Vagina (tissue), 2 donors: ENCODE measurements at regions not wholly inside any gene's neighbourhood (a gene's known extent, or its start where the extent isn't known, plus 50 kb on each side); places are given as distances from the start of the nearest gene placed in this dataset.

Source experiments
- CTCF ChIP-seq, 3 experiments: fragments of 450-650 bp in 2 of 3; fragments of 200-600 bp in 1 of 3; sonication (generic) in 1 of 3; IDR thresholded peaks; one replicate each; pipeline ENCODE4 v1.5.1; 2017 to 2019; ENCODE audit warnings: antibody characterized with exemption in 3 of 3, mild to moderate bottlenecking in 2 of 3, moderate library complexity in 2 of 3
- POLR2A ChIP-seq, 2 donors: fragments of 450-650 bp; IDR thresholded peaks; one replicate each; pipeline ENCODE4 v1.6.1; 2017; ENCODE audit warnings: antibody characterized with exemption in 2 of 2, mild to moderate bottlenecking in 2 of 2, moderate library complexity in 2 of 2
- POLR2AphosphoS5 ChIP-seq, 2 donors: sonication (generic); formaldehyde crosslinking; IDR thresholded peaks; one replicate each; pipeline ENCODE4 v1.9.0; 2017; ENCODE audit warnings: antibody characterized with exemption in 2 of 2, mild to moderate bottlenecking in 2 of 2, low read depth in 1 of 2; ENCODE audit not compliant: insufficient read depth in 1 of 2

GRCh38 chr9:18216376-18216775 lies 257.6 kb upstream of the ADAMTSL1 start:
- TF ChIP-seq CTCF (IDR thresholded peaks at IDR 0.05) (no peak), POLR2A (IDR thresholded peaks at IDR 0.05) (no peak), POLR2AphosphoS5 (IDR thresholded peaks at IDR 0.05; ENCODE audit: insufficient read depth in 1 of 2, low read depth in 1 of 2) (no peak)
